Stimulated activated CD4-positive, alpha-beta T cell treated with anti-CD3 and anti-CD28 coated beads, Interleukin-12 subunit alpha, Interleukin-12 subunit beta, amount 100 ng/mL, for 24 hours (primary cell): ENCODE measurements at regions not wholly inside any gene's neighbourhood (a gene's known extent, or its start where the extent isn't known, plus 50 kb on each side); places are given as distances from the start of the nearest gene placed in this dataset.
A peak's percentile ranks its signal among the peaks of the same experiment; 100 is the strongest.

Experiments used
- DNase-seq, 2 experiments: peaks; one replicate each; pipeline ENCODE4 v3.0.0-alpha.2; 2020; ENCODE audit warnings: low read depth in 2 of 2

DNA sequence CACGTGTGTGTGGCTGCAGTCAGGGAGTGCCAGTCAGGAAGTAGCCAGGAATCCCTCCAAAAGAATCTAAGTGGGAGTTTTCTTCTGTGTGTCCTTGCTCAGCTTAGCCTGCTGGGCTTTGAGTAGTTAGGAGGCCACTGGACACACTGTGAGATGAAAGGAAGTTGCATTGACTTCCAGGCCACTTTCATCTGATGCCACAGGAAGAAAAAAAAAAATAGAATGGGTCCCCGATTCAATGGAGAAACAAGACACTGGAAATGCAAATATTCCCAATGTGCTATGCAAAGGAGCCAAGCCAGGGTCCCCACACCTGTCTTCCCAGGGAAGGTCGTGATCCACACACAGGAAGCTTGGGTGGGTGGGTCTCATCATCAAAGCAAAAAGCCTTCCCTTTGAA, 95.6 kb upstream of the E2F8 start:
- DNase-seq, result no peak

DNA sequence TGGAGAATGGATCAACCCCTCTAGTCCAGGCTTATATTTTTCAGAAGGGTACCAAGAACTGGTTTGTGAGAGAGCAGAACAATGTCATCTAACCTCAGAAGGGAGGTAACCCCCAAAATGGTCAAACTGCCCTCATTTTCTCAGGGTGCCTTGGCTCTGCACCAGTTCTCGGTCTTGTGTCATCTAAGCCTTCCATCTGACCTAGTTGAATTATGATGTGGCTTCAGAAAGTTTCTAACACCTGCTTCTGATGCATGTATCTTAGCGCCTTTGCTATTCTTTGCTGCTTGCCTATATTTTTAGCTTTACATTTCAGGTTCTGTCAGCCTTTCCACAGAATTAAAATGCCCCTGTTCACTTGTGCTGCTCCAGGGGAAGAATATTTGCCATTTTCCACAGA, 91.7 kb upstream of the E2F8 start:
- no peak for DNase-seq

DNA sequence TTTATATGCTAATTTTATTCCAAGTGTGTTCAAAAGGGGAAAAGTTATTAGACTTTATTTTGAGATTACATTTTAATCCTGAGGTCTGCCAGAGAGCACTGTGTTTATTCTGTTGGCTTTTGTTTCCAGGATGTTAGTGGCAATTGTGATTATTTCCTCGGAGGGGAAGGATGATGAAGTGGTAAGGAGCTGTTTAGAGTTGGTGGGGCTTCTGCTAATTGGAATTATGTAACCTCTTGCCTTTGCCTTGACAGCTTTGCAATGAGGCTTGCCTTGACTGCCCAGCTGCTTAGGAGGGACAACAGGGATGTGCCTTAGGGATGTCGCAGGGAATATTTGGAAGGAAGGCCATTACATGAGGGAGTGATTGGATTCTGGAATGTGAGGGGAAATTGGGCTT, 89.7 kb upstream of the E2F8 start:
- no peak for DNase-seq

DNA sequence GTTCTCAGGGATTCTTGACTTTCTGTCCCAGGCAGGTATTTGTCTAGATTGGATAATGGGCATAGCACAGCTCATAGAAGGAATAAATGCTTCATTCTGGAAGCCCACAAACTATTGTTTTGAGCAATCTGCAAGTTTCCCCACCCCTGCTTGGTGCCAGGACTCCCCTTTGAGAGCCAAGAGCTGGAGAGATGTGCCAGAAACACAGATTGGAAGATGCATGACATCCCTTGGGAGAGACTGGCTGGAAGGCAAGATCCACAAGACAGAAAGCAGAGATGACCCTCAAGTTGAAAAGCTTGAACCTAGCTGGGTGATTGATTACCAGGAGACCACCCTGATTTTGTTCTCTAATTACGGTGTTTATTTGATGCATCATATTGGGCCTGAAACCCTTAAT, 89.2 kb upstream of the E2F8 start:
- no peak for DNase-seq

DNA sequence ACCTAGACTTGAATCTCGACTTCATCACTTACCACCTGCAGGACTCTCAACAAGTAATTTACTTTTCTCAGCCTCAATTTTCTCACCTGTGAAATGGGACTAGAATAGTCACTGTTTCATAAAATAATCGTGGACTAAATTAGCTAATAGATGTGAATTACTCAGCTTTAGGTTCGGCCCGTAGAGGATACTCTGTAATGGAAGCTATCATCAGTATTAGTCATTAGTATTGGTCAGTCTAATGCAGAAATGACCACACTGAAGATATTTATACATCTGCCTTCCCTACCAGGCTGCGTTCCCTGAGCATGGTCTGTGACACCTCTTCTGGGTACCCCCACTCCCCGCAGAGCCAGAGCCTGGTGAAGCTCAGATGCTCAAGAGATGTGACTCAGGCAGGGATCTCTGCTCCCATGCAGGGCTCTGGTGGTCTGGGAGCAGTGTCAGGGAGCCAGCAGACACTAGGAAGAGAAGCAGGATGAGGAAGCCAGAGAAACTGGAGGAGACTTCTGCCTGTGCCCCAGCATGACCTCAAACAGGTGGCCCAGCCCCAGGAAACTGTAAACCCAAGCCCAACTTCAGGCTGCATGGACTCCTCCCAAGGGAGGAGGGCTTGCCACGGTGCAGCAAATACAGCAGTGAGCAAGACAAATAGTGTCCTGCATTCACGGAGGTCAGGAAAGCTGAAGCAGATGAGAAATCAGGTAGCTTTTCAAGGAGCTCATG, 88.0 kb upstream of the E2F8 start:
- no peak for DNase-seq

DNA sequence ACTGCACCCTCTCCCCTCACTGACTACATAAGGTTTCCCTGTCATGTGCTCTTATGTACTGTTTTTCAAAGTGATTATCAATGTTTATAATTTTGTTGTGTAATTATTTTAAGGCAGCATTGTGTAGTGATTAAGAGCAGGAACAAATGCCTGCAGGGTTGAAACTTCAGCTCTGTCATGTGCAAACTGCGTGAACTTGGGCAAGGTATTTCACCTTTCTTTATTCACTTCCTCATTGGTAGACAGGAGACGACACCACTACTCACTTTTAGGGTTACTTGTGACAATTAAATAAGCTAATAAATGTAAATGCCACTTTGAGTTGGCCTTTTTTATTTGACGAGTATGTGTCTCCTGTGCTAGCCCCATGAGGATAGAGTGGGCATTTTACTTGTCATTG, 86.5 kb upstream of the E2F8 start:
- no peak for DNase-seq

DNA sequence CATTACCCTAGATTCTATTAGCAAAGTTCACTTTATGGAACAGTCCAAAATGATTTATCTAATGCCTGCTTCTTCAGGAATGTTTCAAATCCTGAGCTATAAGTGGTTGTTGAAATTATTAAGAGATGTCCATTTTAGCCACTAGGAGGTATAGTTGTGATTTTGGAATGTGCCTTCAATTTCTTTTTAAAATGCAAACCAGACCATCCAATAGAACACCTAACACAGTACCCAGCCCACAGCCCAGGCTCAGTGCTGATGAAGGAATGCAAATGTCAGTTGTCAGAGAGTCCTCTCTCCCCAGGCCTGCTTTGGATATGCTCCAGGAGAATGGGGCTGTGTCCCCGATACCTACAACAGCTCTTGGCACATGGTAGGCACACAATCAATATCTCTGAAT, 85.8 kb upstream of the E2F8 start:
- DNase-seq, result no peak

DNA sequence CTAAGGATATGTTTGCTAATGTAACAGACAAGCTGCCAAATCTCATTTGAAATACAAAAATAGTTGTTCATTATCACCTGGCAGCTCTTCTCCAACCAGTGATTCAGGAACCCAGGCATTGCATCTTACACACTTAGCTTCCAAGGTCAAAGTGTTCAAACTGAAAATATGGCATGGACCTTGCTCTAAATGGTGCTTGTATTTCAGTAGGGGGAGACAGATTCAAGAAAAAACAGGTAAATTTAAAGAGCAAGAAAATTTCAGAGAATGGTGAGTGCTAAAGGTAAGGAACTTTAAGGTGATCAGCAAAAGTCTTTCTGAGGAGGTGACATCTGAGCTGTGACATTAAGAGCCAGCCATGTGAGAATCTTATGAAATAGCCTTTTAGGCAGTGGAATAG, 82.8 kb upstream of the E2F8 start:
- no peak for DNase-seq

DNA sequence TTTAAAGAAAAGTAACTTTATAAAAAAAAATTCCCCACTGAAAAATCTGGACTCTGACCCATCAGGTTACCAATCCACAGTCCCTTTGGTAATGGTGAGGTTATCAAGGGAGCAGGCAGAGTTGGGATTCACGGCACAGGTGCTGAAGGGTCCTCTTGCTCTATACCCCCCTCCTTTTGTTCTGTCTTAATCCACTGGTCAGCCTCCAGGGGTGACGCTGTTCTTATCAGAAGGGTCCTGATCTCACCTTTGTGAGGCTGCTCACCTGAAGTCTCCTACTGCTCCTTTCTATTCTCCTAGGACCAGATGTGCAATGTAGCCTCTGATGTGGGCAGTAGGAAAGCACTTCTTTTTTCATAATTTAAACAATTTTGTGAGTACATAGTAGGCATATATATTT, 80.6 kb upstream of the E2F8 start:
- no peak for DNase-seq

DNA sequence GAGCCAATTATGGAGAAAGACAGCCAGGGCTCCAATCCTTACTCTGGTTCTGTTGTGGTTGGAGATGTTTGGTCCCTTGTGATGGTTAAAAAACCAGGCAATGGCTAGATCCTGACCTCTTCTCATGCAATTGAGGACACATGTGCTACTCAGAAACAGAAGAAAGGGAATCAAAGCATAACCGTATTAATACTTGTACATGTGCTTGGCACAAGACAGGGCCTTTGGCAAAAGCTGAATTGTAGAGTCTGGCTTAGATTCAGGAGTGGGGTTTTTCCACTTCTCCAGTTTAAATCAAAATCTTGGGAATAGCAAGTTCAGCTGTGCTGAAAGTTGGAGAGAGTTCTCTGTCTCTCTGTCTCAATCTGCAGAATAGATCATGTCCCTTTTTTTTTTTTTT, 80.1 kb upstream of the E2F8 start:
- DNase-seq, result no peak

DNA sequence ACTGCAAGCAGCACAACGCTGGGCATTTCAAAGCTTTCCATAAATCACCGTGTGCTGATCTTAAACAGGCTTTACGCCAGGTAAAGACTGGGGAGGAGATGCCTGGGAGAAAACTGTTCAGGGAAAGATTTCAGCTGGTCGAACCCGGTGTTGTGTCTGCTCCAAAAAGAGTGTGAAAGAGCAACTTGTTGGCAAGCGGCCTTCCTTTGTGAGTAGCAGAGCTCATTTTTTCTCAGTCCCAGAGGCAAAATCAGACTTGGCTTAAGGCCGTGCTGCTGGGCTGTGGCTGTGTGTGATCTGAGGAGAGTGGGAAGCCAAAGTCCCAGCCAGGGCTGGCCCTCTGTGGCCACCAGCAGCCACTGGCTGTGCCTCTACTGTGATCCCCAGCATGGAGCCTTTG, 75.7 kb upstream of the E2F8 start:
- DNase-seq, result no peak

DNA sequence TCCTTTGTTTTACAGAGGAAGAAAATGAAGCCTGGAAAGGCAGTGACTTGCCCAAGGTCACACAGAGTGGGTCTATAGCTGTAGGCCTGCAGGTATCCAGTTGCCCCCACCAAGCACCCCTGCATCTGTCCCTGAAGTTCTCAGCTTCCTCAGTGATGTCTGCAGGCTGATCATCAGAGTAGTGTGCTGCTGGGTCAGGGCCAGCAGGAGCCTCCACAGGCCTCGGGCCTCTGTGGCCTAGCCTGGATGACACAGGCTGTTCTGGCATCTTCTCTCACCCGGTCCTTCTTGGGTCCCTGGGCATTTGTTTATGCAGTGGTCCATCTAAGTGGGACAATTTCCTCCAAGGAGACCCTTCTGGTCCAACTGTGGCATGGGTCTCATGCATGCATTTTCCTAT, 74.8 kb upstream of the E2F8 start:
- DNase-seq, result no peak

DNA sequence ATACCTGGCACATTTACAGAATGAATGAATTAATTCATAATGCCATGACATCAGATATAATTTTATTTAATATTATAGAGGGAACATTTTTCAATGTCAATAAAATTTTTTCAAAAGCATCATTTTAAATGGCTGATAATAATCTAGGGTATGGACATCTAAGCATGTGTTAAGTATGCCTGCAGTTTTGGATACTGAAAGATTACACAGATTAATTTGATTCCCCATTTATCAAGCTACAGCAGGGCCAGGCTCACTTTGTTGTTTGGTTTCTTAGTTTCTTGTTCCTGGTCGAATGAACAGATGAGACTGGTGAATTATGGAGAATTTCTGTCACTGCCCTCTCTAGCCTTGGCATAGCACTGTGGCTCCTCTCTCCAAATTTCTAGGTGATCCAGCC, 72.4 kb upstream of the E2F8 start:
- no peak for DNase-seq

DNA sequence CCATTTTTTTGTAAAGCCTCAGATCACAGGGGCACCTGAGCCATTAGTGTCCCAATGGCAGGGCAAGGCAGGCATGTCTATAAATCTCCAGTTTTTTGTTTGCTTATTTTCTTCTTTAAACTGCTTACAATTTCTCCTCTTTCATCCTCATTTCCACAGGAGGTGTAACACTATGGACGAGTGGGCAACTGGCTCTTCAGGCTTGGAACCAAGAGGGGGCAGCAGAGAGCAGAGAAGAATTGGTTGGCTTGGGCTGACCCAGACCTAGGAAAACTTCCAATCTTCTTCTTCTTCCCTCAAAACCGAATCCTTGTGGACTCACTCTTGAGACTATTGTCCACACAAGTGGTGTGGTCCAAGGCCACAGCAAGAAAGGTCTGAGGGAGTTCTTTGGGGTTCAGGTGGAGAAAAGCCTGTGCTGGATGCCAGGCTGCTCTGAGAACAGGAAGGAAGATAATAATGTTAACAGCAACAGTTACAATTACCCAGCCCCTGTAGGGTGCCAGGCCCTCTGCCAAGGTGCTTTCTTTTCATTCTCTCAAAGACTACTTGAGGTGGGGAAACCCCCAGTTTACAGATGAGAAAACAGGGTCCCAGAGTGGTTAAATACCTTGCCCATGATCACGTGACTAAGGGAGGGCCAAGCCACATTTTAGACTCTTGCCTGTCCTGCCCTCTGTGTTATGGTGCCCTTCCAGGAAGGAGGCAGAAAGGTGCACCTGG, 70.7 kb upstream of the E2F8 start:
- DNase-seq, result peak in 1 of 2 experiments; percentile 48

DNA sequence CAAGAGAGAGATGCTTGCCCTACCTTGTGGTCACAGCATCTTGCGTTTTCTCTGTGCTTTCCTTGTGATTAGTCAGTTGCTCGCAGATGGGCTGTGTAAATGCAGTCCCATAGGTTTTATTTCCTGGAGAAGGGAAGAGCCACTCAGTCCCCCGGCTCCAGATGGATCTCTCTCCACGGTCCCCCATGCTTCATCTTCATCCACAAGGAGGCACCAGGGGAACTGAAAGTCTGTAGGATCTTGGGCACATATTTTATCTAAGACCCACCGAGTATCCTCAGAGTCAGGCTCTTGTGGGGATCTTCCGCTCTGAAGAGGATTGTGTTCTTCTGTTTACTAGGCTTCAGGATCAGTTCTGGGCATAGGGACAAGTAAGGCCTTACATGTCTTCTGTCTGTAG, 66.8 kb upstream of the E2F8 start:
- no peak for DNase-seq

DNA sequence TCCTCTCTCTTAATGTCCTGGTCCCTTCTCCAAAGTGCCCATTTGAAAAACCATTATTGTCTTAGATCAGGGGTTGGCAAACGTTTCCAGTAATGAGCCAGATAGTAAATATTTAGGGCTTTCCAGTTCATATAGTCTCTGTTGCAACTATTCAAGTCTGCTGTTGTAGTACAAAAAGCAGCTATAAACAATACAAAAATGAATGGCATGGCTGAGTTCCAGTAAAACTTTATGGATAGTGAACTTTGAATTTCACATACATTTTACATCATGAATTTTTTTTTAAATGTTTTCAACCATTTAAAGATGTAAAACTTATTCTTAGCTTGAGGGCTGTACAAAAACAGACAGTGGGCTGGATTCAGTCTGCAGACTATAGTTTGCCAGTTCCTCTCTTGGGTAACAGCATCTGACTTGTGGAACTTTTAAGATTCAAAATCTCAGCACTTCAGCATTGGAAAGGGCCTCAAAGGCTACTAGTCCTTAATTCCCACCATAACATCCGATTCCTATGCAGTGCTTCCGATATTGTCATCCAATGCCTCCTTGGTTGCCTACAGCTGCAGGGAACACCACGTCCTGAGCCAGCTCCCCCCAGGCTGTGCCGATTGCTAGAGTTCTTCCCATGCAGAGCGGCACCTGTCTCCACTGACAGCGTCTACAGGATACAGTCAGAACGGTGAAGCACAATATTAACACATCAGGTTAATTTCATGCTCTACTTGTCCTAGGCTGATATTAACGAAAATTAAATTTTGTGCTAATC, 65.6 kb upstream of the E2F8 start:
- no peak for DNase-seq

DNA sequence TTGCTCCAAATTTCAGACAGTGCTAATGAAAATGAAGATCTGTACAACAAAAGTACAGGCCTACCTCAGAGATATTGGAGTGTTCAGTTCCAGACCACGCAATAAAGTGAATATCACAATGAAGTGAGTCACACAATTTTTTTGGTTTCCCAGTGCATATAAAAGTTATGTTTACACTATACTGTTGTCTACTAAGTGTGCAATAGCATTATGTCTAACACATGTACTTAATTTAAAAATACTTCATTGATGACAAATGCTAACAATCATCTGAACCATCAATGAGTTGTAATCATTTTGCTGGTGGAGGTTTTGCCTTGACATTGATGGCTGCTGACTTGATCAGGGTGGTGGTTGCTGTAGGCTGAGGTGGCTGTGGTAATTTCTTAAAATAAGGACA, 60.6 kb upstream of the E2F8 start:
- DNase-seq, result no peak

DNA sequence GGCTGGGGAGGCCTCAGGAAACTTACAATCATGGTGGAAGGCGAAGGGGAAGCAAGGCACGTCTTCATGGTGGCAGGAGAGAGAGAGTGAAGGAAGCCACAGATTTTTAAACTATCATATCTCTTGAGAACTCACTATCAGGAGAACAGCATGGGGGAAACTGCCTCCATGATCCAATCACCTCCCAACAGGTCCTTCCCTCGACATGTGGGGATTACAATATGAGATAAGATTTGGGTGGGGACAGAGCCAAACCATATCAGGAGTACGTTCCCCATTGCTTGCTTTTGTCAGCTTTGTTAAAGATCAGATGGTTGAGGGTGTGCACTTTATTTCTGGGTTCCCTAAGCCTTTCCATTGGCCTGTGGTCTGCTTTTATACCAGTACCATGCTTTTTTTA, 53.7 kb upstream of the E2F8 start:
- DNase-seq, result no peak

DNA sequence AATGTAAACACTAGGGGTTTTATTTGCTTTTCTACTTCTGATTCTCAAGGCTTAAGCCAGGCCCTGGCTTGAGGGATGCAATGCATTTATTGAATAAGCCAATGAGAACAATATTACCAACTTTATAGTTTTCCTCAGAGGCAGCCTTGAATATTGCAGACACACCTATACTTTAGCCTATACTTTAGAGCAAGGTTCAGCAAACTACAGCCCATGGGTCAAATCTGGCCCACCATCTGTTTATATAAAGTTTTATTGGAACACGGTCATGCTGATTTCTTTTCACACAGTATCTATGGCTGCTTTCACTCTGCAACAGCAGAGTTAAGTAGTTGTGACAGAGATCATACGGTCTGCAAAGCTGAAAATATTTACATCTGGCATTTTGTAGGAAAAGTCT, 50.3 kb upstream of the E2F8 start:
- DNase-seq, result no peak
